Bronchial epithelial cell (primary cell): ENCODE measurements at regions not wholly inside any gene's neighbourhood (a gene's known extent, or its start where the extent isn't known, plus 50 kb on each side); places are given as distances from the start of the nearest gene placed in this dataset.

ENCODE experiments used
- DNase-seq: peaks from one replicate; pipeline ENCODE4 v3.0.0-alpha.2; 2010; ENCODE audit warnings: low read depth
- FAIRE-seq: peaks from 2 replicates; lab custom pipeline; 2011; peaks lifted over from hg19 to GRCh38; lab: Jason Lieb, UNC
- H3K27me3 ChIP-seq: 2 replicates; pipeline ENCODE4 v1.5.1; 2011; ENCODE audit warnings: low read length; ENCODE audit not compliant: control insufficient read depth, insufficient read depth
- H3K36me3 ChIP-seq: 2 replicates; pipeline ENCODE4 v1.5.1; 2011; ENCODE audit warnings: low read length; ENCODE audit not compliant: control insufficient read depth, insufficient read depth
- H3K4me3 ChIP-seq: 2 replicates; pipeline ENCODE4 v1.5.1; 2011; ENCODE audit warnings: mild to moderate bottlenecking, low read depth, low read length, control low read depth
- TF ChIP-seq, protein P1 (sequence below): IDR thresholded peaks from 2 replicates; pipeline ENCODE4 v1.5.1; 2011; ENCODE audit warnings: mild to moderate bottlenecking, moderate library complexity, low read length, control low read depth, inconsistent platforms; ENCODE audit not compliant: insufficient read depth, severe bottlenecking

DNA sequence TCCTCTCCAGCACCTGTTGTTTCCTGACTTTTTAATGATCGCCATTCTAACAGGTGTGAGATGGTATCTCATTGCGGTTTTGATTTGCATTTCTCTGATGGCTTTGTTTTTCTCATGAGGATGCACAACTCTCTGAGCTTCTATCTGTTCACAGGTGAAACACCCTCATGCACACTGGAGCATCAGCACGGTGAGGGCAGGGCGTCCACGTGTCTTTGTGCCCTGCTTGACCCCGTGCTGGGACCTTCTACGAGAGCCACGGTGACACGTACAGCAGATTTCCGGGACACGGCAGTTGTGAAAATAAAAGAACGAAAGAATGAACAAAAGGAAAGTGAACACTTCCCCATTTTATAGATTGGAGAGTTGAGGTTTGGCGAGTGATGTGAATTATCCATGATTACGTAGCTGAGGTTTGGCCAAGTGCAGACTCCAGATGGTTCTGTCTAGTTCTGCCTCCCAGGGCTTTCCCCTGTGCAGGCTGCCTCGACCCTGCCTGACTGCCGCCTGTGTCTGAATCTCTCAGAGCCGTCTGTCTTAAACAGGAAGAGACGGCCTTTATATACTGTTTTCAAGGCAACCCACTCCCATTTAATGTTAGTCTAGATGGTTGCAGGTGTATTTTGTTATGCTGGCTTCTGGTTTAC, 67.8 kb upstream of the SORBS2 start:
- H3K4me3 ChIP-seq = no peak overlapping the region
- DNase-seq (no peak), FAIRE-seq (no peak)
- no peaks in the 10 kb centered on the region for H3K27me3 ChIP-seq
- TF ChIP-seq, protein P1, sequence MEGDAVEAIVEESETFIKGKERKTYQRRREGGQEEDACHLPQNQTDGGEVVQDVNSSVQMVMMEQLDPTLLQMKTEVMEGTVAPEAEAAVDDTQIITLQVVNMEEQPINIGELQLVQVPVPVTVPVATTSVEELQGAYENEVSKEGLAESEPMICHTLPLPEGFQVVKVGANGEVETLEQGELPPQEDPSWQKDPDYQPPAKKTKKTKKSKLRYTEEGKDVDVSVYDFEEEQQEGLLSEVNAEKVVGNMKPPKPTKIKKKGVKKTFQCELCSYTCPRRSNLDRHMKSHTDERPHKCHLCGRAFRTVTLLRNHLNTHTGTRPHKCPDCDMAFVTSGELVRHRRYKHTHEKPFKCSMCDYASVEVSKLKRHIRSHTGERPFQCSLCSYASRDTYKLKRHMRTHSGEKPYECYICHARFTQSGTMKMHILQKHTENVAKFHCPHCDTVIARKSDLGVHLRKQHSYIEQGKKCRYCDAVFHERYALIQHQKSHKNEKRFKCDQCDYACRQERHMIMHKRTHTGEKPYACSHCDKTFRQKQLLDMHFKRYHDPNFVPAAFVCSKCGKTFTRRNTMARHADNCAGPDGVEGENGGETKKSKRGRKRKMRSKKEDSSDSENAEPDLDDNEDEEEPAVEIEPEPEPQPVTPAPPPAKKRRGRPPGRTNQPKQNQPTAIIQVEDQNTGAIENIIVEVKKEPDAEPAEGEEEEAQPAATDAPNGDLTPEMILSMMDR = no peak
- H3K36me3 ChIP-seq = no peaks in the 10 kb centered on the region

GRCh38 chr4:185880571-185880970, 68.6 kb upstream of the SORBS2 start:
- Histone ChIP-seq H3K4me3 (no peak overlapping the region), H3K36me3 (no peaks in the 10 kb centered on the region), H3K27me3 (no peaks in the 10 kb centered on the region)
- TF ChIP-seq, protein P1 = no peak
- FAIRE-seq (no peak), DNase-seq (no peak)

DNA sequence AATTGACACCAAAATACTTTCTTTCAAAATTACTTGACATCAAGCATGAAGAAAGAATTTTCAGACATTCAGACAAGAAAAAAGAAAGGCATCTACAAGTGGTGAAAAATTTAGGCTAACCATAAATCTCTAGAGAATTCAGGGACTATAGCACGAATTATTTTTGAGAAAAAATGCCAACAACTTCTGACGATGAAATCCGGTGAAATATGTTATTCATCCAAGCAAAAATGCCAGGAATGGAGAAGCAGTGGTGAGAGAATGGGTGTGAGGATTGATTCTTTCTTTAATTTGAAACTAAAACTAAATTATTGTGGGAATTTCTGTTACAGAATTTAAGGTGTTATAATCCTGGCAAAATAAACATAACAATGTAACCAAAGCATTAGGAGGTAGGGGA, 69.4 kb upstream of the SORBS2 start:
- no peaks in the 10 kb centered on the region for H3K36me3 ChIP-seq
- H3K4me3 ChIP-seq = no peak overlapping the region
- FAIRE-seq = no peak
- TF ChIP-seq, protein P1 = no peak
- no peak for DNase-seq
- no peaks in the 10 kb centered on the region for H3K27me3 ChIP-seq

DNA sequence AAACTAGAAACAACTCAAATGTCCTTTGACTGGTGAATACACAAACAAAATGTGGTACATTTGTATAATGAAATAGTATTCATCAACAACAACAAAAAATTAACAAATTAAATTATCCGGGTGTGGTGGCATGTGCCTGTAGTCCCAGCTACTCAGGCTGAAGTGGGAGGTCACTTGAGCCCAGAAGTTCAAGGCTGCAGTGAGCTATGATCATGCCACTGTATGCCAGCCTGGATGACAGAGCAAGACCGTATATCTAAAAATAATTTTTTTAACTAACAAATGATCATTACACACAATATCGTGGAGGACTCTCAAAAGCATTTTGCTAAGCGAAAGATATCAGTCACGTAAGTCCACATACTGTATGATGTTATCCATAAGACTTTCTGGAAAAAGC, 71.6 kb upstream of the SORBS2 start:
- no peak overlapping the region for H3K4me3 ChIP-seq
- no peak for FAIRE-seq
- TF ChIP-seq, protein P1 = no peak
- no peak for DNase-seq
- no peaks in the 10 kb centered on the region for H3K36me3 ChIP-seq
- H3K27me3 ChIP-seq = no peaks in the 10 kb centered on the region

GRCh38 chr4:185885075-185885474, 73.1 kb upstream of the SORBS2 start:
- TF ChIP-seq, protein P1 = no peak
- FAIRE-seq (no peak), DNase-seq (no peak)
- Histone ChIP-seq H3K36me3 (no peaks in the 10 kb centered on the region), H3K27me3 (no peaks in the 10 kb centered on the region), H3K4me3 (no peak overlapping the region)

DNA sequence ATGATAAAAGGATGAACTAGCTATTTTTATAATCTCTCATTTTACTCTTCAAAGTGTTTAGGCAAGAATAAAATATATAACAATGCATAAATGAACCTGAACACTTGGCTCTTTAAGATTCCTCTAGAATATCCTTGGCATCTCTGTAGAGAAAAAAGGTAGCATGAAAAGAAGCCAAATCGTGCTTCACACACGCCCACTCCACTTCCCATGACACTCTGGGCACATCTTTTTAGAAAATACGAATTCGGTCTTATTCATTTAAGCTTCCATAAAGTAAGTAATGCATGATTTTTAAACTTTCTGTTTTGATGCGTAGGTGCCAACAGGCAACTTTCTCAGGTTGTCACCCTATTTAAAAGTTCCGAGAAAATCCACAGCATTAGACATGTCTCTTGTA, 73.6 kb upstream of the SORBS2 start:
- DNase-seq (no peak), FAIRE-seq (no peak)
- no peak overlapping the region for H3K4me3 ChIP-seq
- no peaks in the 10 kb centered on the region for H3K27me3 ChIP-seq
- TF ChIP-seq, protein P1 = no peak
- H3K36me3 ChIP-seq = no peaks in the 10 kb centered on the region
